Activated gamma-delta T cell (primary cell): ENCODE measurements at regions not wholly inside any gene's neighbourhood (a gene's known extent, or its start where the extent isn't known, plus 50 kb on each side); places are given as distances from the start of the nearest gene placed in this dataset.

Experiments
- DNase-seq: peaks from one replicate; lab custom pipeline; 2025; lab: John Stamatoyannopoulos, UW

GRCh38 chr5:125603321-125603720, 819.9 kb upstream of the GRAMD2B start:
- DNase-seq: no peak

GRCh38 chr5:125604104-125604503, 819.1 kb upstream of the GRAMD2B start:
- no peak for DNase-seq

DNA sequence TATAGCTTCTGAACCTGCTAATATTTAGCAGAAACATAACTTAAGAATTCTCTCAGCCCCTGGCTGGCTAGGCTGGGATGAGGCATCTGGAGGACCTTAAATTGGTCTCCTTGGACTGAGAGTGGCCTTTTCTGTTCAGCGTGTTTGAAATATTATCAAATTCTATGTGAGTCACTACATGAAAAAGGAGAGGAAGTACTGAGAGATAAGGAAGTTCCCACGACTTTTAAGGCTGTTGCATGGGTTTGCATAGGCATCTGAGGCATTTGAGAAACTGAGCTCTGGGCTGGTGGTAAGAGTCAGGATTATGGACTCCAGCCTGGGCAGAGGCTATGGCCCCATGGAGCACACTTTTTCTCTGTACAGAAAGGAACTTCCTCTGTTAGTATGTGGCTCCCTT, 816.2 kb upstream of the GRAMD2B start:
- no peak for DNase-seq

DNA sequence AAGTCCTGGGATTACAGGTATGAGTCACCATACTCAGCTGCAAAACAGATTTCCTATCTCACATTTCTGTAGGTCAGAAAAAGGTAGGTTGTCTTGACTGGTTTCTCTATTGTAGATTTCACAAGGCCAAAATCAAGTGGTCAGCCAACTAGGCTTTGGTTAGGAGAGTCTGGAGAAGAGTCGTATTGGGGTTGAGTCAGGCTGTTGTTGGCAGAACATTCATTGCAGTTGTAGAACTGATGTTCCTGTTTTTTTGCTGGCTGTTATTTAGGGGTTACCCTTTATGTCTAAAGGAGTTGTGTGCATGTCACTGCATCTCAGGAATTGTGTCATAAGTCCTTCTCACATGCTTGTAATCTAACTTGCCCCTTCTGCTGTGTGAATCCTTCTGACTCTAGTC, 814.2 kb upstream of the GRAMD2B start:
- no peak for DNase-seq

- DNase-seq: no peak
These were observed 812.3 kb upstream of the GRAMD2B start for GRCh38 chr5:125610892-125611291.

- no peak for DNase-seq
These were observed 811.7 kb upstream of the GRAMD2B start for GRCh38 chr5:125611541-125611940.

DNA sequence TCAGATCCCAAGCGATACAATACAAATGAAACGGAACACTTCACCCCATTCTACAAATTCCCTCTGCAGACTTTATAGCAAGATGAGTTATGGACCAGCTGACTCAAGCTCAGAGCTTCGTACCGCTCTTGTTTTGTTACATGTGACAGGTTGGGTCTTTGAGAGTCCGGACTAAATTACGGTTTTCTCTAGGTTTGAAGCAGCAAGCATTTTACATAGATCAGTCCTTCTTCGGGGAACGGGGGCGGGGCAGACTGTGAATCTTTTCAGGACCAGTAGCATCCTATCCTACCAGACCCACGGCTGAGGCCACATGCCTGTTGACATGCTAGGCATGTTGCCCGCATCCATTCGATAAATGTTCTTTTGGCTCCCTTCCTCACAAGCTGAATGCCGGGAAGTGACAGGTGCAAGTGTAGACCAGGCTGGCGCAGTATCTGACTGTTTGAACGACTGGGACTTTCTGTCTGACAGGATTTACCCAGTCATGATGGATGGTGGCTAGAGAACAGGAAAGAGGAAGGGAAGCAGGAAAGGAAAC, 811.0 kb upstream of the GRAMD2B start:
- no peak for DNase-seq

DNA sequence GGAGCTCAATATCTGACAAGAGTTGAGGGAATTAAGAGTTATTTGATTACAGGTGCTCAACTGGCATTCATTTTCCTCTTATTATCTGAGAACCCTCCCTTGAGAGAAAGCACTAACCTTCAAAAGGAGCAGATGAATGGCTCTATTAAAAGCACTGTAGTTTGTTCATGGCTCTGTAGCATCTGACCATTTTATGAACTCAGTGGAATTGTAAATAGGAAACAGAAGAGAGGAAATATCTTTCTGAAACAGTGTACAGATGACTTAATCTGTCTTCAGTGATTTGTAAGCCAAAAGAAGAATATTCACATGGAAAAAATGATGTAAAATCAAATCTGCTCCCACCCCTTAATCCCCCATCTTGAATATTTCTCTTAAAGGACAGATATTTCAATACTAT, 810.4 kb upstream of the GRAMD2B start:
- no peak for DNase-seq

DNA sequence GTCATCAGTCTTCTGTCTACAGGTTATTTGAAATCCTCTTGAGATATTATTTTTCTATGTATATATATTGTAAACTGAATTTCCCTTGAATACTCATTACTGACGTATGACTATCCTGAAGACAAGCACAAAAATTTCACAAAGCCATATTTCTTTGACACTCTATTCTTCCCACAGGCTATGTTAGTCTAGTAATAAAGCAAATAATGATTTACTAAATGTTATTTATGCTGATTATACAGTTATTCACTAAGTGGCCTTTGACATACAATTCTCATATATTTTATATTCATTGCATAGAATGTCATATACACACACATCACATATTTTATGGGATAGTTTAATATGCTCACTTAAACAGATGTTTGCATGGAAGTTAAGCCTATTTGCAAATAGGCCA, 793.0 kb upstream of the GRAMD2B start:
- no peak for DNase-seq

- no peak for DNase-seq
These were observed 789.7 kb upstream of the GRAMD2B start for GRCh38 chr5:125633523-125633922.

DNA sequence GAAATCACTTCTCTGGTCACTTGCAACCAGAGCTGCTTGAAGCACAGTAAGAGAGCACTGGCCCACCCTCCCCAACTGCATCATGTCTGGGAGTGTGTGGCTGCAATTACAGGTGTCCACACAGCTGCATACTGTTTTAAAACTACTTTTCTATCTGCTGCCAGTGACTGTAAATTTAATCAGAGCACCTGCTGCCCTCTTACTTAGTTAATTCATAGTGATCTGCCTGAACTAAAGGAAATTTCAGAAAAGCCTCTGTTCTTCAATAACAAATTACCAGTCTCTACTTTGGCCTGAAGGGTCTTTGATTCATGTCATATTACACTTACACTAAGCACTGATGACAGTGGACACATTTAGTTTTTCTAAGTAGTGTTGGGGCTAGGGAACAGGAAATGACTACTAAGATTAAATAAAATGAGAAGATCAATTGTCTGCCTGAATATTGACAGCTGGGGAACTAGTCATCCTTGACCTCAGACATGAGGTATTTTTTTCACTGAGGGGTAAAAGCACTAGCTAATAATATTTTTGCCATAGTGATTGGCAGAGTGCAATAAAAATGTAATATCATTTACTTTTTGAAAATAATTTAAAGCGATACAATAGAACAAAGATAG, 788.9 kb upstream of the GRAMD2B start:
- DNase-seq: no peak

GRCh38 chr5:125639858-125640257, 783.4 kb upstream of the GRAMD2B start:
- DNase-seq: no peak

DNA sequence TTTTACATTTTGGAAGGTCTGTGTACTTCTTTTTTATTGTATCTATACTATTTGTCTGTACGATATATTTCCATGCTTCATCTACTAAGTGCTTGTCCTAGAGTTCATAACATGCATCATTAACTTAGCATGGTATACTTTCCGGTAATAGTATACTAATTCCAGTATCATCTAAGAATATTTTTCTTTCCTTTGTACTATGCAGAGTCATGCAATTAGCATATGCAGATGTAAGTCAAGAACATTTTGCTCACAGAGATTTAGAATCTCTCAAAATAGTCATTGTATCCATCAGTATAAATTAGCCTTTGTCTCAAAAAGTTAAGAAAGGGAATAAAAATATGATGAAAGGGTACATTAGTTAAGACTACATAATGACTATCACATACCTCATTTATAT, 770.4 kb upstream of the GRAMD2B start:
- no peak for DNase-seq

DNA sequence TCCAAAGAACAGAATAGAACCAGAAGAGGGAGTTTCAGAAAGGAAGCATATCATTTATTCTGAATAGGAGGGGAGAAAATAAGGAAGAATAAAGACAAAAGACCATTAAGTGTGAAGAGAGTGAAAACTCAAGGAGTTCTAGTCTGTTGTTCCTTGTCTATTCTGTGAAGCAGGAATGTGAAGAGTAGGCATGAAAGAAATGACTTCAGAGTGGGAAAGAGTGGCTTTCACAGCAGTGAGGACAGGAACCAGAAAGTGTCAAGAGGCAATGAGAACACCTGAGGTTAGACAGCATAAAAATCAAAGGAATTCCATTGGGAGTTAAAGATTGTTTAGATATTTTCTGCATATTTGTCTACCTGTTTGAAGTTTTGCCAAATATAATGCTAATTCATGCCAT, 768.8 kb upstream of the GRAMD2B start:
- no peak for DNase-seq

DNA sequence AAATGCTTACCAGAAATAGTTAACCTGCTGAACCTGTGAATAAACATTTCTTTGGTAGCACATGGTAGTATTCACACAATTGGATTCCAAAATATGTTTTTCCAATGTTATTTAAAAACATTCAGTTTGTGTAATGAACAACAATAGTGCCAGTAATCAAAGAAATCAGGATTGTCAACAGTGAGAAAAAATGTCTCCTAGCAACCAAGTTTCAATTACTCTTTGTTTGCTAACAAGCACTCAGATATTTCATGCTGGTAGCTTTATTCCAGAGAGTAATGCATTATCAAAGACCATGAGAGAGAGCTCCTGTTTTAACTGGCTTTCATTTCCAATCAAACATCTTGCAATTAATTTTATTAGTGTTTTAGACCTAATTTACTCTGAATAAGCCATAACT, 768.1 kb upstream of the GRAMD2B start:
- no peak for DNase-seq

GRCh38 chr5:125657936-125658335, 765.3 kb upstream of the GRAMD2B start:
- no peak for DNase-seq

GRCh38 chr5:125659316-125660023, 763.7 kb upstream of the GRAMD2B start:
- no peak for DNase-seq

- DNase-seq: no peak
These were observed 762.8 kb upstream of the GRAMD2B start for GRCh38 chr5:125660231-125660895.

- DNase-seq: no peak
These were observed 761.6 kb upstream of the GRAMD2B start for GRCh38 chr5:125661584-125661983.

- no peak for DNase-seq
These were observed 754.3 kb upstream of the GRAMD2B start for GRCh38 chr5:125668884-125669283.

DNA sequence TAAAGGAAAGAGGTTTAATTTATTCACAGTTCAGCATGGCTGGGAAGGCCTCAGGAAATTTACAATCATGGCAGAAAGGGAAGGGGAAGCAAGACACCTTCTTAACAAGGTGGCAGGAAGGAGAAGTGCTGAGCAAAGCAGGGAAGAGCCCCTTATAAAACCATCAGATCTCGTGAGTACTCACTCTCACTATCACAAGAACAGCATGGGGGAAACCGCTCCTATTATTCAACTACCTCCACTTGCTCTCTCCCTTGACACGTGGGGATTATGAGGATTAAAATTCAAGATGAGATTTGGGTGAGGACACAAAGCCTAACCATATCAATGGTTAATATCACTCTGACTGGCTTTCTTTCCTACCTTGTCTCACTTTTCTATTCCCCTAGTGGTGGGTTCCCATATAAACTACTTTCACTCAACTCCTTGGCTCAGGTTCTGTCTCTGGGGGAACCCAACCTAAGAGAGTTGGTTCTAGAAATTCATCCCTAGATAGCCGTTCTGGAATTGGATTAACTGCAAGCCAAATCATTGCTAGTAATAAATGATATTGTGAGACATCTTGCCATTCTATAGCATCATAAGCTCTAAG, 749.8 kb upstream of the GRAMD2B start:
- DNase-seq: no peak

DNA sequence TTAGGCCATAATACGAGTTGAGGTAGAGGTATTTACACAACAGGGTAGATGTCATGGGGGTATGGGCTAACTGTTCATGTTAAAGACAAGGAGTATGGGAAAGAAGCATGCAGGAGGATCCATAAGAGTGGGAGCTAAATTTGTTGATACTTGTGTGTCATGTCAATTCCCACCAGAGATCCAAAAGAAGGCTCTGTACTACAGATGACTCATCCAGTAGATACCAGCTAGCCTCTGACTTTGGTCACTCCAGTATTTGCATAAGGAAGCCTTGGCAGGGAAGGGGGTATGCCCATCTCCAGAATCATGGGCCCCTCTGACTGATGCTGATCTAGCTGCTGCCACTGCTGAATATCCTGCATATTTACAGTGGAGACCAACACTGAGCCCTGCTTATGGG, 743.7 kb upstream of the GRAMD2B start:
- no peak for DNase-seq

DNA sequence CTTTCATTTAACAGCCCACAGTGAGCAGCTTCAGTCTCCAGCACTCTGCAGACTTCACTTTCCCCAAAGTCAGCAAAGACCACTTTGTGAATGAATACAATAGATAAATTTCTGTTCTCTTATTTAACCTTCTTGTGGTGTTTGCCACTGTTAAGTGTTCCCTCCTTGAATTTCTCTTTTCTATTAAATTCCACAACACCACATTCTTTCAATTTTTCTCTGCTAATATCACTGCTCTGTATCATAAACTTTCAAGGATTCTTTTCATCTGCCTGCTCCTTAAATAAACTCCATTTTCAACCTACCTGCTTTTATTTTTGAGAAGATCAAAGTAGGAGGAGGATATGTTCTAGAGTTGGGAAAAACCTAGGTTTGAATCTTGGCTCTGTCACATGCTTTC, 739.5 kb upstream of the GRAMD2B start:
- no peak for DNase-seq
